IPS-18a (cell line): ENCODE measurements at regions not wholly inside any gene's neighbourhood (a gene's known extent, or its start where the extent isn't known, plus 50 kb on each side); places are given as distances from the start of the nearest gene placed in this dataset.
"Not testable (repeated sequence)": the region's sequence is repeated elsewhere in the genome, so short reads cannot be mapped to it uniquely, and the experiment has no call there.

ENCODE experiments used
- H3K27ac ChIP-seq: one replicate; pipeline ENCODE4 v1.5.1; 2013; ENCODE audit warnings: low read length
- H3K27me3 ChIP-seq: one replicate; pipeline ENCODE4 v1.6.1; 2013; ENCODE audit warnings: mild to moderate bottlenecking, low read length; ENCODE audit not compliant: control insufficient read depth, insufficient read depth
- H3K36me3 ChIP-seq: one replicate; pipeline ENCODE4 v1.6.1; 2013; ENCODE audit warnings: low read depth, low read length; ENCODE audit not compliant: control insufficient read depth
- H3K4me1 ChIP-seq: one replicate; pipeline ENCODE4 v1.6.1; 2013; ENCODE audit warnings: low read depth, low read length; ENCODE audit not compliant: control insufficient read depth
- H3K4me3 ChIP-seq: one replicate; pipeline ENCODE4 v1.5.1; 2013; ENCODE audit warnings: low read length
- H3K9ac ChIP-seq: one replicate; pipeline ENCODE4 v1.6.1; 2013; ENCODE audit warnings: mild to moderate bottlenecking, low read length, moderate library complexity
- H3K9me3 ChIP-seq: one replicate; pipeline ENCODE4 v1.6.1; 2013; ENCODE audit warnings: low read depth, low read length; ENCODE audit not compliant: control insufficient read depth

- no peak overlapping the region for H3K27ac ChIP-seq
- no peak overlapping the region for H3K9ac ChIP-seq
- no peaks in the 10 kb centered on the region for H3K36me3 ChIP-seq
- H3K9me3 ChIP-seq: no peaks in the 10 kb centered on the region
- no peaks in the 10 kb centered on the region for H3K4me1 ChIP-seq
- H3K4me3 ChIP-seq: no peak overlapping the region
- no peaks in the 10 kb centered on the region for H3K27me3 ChIP-seq
These were observed 275.3 kb upstream of the REG3G start for GRCh38 chr2:78750219-78750618.

- H3K9me3 ChIP-seq: no peaks in the 10 kb centered on the region
- H3K4me1 ChIP-seq: peaks cover 8% of the 10 kb centered on the region
- H3K27ac ChIP-seq: no peak overlapping the region
- H3K4me3 ChIP-seq: no peak overlapping the region
- no peak overlapping the region for H3K9ac ChIP-seq
- H3K36me3 ChIP-seq: no peaks in the 10 kb centered on the region
- no peaks in the 10 kb centered on the region for H3K27me3 ChIP-seq
These were observed 270.6 kb upstream of the REG3G start for GRCh38 chr2:78754930-78755329.

GRCh38 chr2:78757191-78757590 lies 268.3 kb upstream of the REG3G start:
- H3K4me3 ChIP-seq: no peak overlapping the region
- H3K27me3 ChIP-seq: no peaks in the 10 kb centered on the region
- H3K27ac ChIP-seq: no peak overlapping the region
- no peaks in the 10 kb centered on the region for H3K36me3 ChIP-seq
- no peak overlapping the region for H3K9ac ChIP-seq
- H3K4me1 ChIP-seq: peaks cover 8% of the 10 kb centered on the region
- no peaks in the 10 kb centered on the region for H3K9me3 ChIP-seq

GRCh38 chr2:78757640-78758039 lies 267.9 kb upstream of the REG3G start:
- Histone ChIP-seq H3K9me3 (no peaks in the 10 kb centered on the region), H3K4me3 (no peak overlapping the region), H3K9ac (no peak overlapping the region), H3K27ac (no peak overlapping the region), H3K36me3 (no peaks in the 10 kb centered on the region), H3K4me1 (peaks cover 8% of the 10 kb centered on the region), H3K27me3 (no peaks in the 10 kb centered on the region)

- H3K27ac ChIP-seq, H3K4me3 ChIP-seq, H3K4me1 ChIP-seq, H3K9ac ChIP-seq, H3K27me3 ChIP-seq, H3K9me3 ChIP-seq, H3K36me3 ChIP-seq: not testable (repeated sequence)
These were observed 266.7 kb upstream of the REG3G start for GRCh38 chr2:78758765-78759164.

GRCh38 chr2:78766459-78766858 lies 259.0 kb upstream of the REG3G start:
- Histone ChIP-seq H3K9me3 (no peaks in the 10 kb centered on the region), H3K4me1 (peaks cover 10% of the 10 kb centered on the region), H3K27ac (no peak overlapping the region), H3K9ac (no peak overlapping the region), H3K36me3 (no peaks in the 10 kb centered on the region), H3K4me3 (no peak overlapping the region), H3K27me3 (no peaks in the 10 kb centered on the region)

GRCh38 chr2:78768016-78768415 lies 257.5 kb upstream of the REG3G start:
- peaks cover 10% of the 10 kb centered on the region for H3K4me1 ChIP-seq

GRCh38 chr2:78775291-78775690 lies 250.2 kb upstream of the REG3G start:
- Histone ChIP-seq H3K36me3 (no peaks in the 10 kb centered on the region), H3K4me3 (no peak overlapping the region)

More at GRCh38 chr2:78768016-78768415, 257.5 kb upstream of the REG3G start:
- no peaks in the 10 kb centered on the region for H3K27me3 ChIP-seq
- no peaks in the 10 kb centered on the region for H3K36me3 ChIP-seq
- H3K27ac ChIP-seq: no peak overlapping the region
- no peaks in the 10 kb centered on the region for H3K9me3 ChIP-seq
- no peak overlapping the region for H3K9ac ChIP-seq
- H3K4me3 ChIP-seq: no peak overlapping the region

GRCh38 chr2:78778756-78779510 lies 246.6 kb upstream of the REG3G start:
- Histone ChIP-seq H3K9ac (no peak overlapping the region), H3K4me1 (no peaks in the 10 kb centered on the region), H3K27me3 (no peaks in the 10 kb centered on the region), H3K36me3 (no peaks in the 10 kb centered on the region), H3K4me3 (no peak overlapping the region), H3K27ac (no peak overlapping the region), H3K9me3 (no peaks in the 10 kb centered on the region)

More at GRCh38 chr2:78775291-78775690, 250.2 kb upstream of the REG3G start:
- H3K27me3 ChIP-seq: no peaks in the 10 kb centered on the region
- H3K9me3 ChIP-seq: no peaks in the 10 kb centered on the region
- H3K27ac ChIP-seq: no peak overlapping the region
- H3K9ac ChIP-seq: no peak overlapping the region
- no peaks in the 10 kb centered on the region for H3K4me1 ChIP-seq

GRCh38 chr2:78779761-78780160 lies 245.7 kb upstream of the REG3G start:
- Histone ChIP-seq H3K27me3 (no peaks in the 10 kb centered on the region), H3K4me3 (no peak overlapping the region), H3K9ac (no peak overlapping the region), H3K4me1 (no peaks in the 10 kb centered on the region), H3K9me3 (no peaks in the 10 kb centered on the region), H3K27ac (no peak overlapping the region), H3K36me3 (no peaks in the 10 kb centered on the region)

GRCh38 chr2:78780256-78780655 lies 245.2 kb upstream of the REG3G start:
- Histone ChIP-seq H3K27ac (no peak overlapping the region), H3K27me3 (no peaks in the 10 kb centered on the region), H3K9ac (no peak overlapping the region), H3K36me3 (no peaks in the 10 kb centered on the region), H3K9me3 (no peaks in the 10 kb centered on the region), H3K4me3 (no peak overlapping the region), H3K4me1 (no peaks in the 10 kb centered on the region)

- H3K9ac ChIP-seq: no peak overlapping the region
- H3K4me3 ChIP-seq: no peak overlapping the region
These were observed 244.5 kb upstream of the REG3G start for GRCh38 chr2:78780864-78781583.

More at GRCh38 chr2:78780864-78781583, 244.5 kb upstream of the REG3G start:
- no peaks in the 10 kb centered on the region for H3K27me3 ChIP-seq
- H3K4me1 ChIP-seq: no peaks in the 10 kb centered on the region
- H3K27ac ChIP-seq: no peak overlapping the region
- H3K36me3 ChIP-seq: no peaks in the 10 kb centered on the region
- no peaks in the 10 kb centered on the region for H3K9me3 ChIP-seq
